ENCODE measurements at regions not wholly inside any gene's neighbourhood (a gene's known extent, or its start where the extent isn't known, plus 50 kb on each side); places are given as distances from the start of the nearest gene placed in this dataset.

DNA sequence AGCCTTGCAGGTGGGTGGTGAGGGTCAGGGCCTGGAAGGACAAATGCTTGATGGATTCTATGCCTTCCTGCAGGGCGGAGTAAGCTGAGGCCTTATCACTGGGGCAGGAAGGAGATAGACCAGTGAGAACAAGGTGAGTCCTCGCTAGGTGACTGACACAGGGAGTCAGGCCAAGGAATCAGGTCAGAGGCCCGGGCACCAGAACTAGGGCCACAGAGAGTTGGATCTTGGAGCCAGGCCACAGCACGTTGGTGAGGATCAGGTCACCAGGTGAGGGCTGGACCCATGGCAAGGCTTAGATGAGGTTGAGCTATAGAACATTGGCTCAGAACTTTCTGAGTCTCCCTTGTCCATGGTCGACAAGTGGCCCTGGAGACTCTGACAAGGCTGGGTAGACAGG lies 328.2 kb downstream of the FOXO1 start:
- TF ChIP-seq, protein P1, sequence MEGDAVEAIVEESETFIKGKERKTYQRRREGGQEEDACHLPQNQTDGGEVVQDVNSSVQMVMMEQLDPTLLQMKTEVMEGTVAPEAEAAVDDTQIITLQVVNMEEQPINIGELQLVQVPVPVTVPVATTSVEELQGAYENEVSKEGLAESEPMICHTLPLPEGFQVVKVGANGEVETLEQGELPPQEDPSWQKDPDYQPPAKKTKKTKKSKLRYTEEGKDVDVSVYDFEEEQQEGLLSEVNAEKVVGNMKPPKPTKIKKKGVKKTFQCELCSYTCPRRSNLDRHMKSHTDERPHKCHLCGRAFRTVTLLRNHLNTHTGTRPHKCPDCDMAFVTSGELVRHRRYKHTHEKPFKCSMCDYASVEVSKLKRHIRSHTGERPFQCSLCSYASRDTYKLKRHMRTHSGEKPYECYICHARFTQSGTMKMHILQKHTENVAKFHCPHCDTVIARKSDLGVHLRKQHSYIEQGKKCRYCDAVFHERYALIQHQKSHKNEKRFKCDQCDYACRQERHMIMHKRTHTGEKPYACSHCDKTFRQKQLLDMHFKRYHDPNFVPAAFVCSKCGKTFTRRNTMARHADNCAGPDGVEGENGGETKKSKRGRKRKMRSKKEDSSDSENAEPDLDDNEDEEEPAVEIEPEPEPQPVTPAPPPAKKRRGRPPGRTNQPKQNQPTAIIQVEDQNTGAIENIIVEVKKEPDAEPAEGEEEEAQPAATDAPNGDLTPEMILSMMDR (IDR thresholded peaks at IDR 0.05): no peak
- TF ChIP-seq EP300 (IDR thresholded peaks at IDR 0.05): no peak
- TF ChIP-seq POLR2A (IDR thresholded peaks at IDR 0.05): no peak
